ENCODE measurements at regions not wholly inside any gene's neighbourhood (a gene's known extent, or its start where the extent isn't known, plus 50 kb on each side); places are given as distances from the start of the nearest gene placed in this dataset.

- no peak for DNase-seq
Measured at GRCh38 chr19:34305221-34306083, 51.1 kb downstream of the GARRE1 start.

- no peak for DNase-seq
Measured at GRCh38 chr19:34306213-34306661, 51.9 kb downstream of the GARRE1 start.

DNA sequence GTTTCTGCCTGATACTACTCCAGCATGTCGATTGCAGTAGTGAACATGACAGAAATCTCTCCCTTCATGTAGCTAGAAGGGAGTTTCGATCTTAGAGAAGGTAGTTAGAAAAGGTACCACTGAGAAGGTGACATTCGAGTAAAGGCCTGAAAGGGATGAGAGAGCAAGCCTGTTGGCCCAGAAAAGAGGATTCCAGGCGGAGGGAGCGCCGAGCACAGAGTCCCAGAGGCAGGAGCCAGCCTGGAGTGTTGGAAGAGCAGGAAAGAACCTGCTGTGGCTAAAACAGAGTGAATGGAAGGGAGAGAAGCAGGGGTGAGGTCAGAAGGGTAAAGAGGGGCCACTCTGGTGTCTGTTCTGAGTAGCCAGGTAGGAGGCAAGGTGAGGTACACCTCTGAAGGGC lies 52.5 kb downstream of the GARRE1 start:
- no peak for DNase-seq

GRCh38 chr19:34308381-34309367 lies 54.3 kb downstream of the GARRE1 start:
- DNase-seq: peak; percentile 47

- DNase-seq: no peak
Measured at GRCh38 chr19:34309368-34310138, 55.2 kb downstream of the GARRE1 start.

DNA sequence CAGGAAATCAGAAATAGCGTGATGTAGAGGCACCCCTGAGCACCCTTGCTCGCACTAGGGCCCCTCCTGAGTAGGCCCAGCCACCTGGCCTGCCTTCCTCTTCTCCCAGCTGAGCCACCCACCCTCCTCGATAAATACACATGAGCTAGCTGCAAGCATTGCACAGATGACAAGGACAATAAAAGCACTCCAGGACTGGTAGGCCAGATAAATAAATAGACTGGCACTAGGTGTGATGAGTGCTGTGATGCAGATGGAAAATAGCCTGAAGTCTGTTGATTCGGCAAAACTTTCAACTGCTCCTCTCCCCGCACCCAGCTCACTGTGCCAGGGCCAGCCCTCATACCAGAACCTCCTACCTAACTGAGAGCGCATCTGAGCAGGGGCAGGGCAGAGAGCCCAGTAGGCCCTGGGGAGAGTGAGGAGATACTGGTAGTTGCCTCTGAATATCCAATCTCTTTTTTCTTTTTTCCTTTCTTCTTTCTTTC lies 54.5 kb upstream of the GPI start:
- no peak for DNase-seq

GRCh38 chr19:34313188-34313587 lies 51.8 kb upstream of the GPI start:
- DNase-seq: no peak

- no peak for DNase-seq
Measured at GRCh38 chr19:34314437-34315313, 50.3 kb upstream of the GPI start.

Data from hematopoietic multipotent progenitor cell treated with erythropoietin and hydrocortisone succinate and interleukin-3 and kit ligand, for 4 days (in vitro differentiated cells).